ENCODE measurements at regions not wholly inside any gene's neighbourhood (a gene's known extent, or its start where the extent isn't known, plus 50 kb on each side); places are given as distances from the start of the nearest gene placed in this dataset.

- TF ChIP-seq POLR2A (IDR thresholded peaks at IDR 0.05; ENCODE audit: low read depth, low read length), result no peak
- no peak for TF ChIP-seq CTCF (IDR thresholded peaks at IDR 0.05; ENCODE audit: extremely low read depth in 1 of 2, insufficient read depth in 1 of 2, low read depth in 1 of 2, low read length in 2 of 2)
- TF ChIP-seq EZH2 (IDR thresholded peaks at IDR 0.05; ENCODE audit: borderline replicate concordance, low read depth, low read length, severe bottlenecking), result no peak
- TF ChIP-seq POLR2AphosphoS5 (IDR thresholded peaks at IDR 0.05; ENCODE audit: insufficient read depth, low read depth, low read length), result no peak
- TF ChIP-seq MAX (IDR thresholded peaks at IDR 0.05; ENCODE audit: insufficient read depth, insufficient read length), result no peak
- TF ChIP-seq FOS (IDR thresholded peaks at IDR 0.05; ENCODE audit: borderline replicate concordance, insufficient read depth, low read length), result no peak
- no peak for TF ChIP-seq MYC (IDR thresholded peaks at IDR 0.05; ENCODE audit: low read depth, low read length)
- no peak for TF ChIP-seq GATA2 (IDR thresholded peaks at IDR 0.05; ENCODE audit: insufficient read depth, insufficient read length, low read depth, low read length)
- no peak for TF ChIP-seq JUN (IDR thresholded peaks at IDR 0.05; ENCODE audit: borderline replicate concordance, insufficient read depth, insufficient read length, low read depth)
Observed at GRCh38 chr12:107616941-107617340, 68.7 kb upstream of the PWP1 start.
